Cerebellar nuclear complex (tissue), 1 donor: ENCODE measurements at regions not wholly inside any gene's neighbourhood (a gene's known extent, or its start where the extent isn't known, plus 50 kb on each side); places are given as distances from the start of the nearest gene placed in this dataset.
"Not testable (repeated sequence)": the region's sequence is repeated elsewhere in the genome, so short reads cannot be mapped to it uniquely, and the experiment has no call there.

Experiments used
- DNase-seq, 2 experiments: peaks; one replicate each; lab custom pipeline; 2025; lab: John Stamatoyannopoulos, UW

DNA sequence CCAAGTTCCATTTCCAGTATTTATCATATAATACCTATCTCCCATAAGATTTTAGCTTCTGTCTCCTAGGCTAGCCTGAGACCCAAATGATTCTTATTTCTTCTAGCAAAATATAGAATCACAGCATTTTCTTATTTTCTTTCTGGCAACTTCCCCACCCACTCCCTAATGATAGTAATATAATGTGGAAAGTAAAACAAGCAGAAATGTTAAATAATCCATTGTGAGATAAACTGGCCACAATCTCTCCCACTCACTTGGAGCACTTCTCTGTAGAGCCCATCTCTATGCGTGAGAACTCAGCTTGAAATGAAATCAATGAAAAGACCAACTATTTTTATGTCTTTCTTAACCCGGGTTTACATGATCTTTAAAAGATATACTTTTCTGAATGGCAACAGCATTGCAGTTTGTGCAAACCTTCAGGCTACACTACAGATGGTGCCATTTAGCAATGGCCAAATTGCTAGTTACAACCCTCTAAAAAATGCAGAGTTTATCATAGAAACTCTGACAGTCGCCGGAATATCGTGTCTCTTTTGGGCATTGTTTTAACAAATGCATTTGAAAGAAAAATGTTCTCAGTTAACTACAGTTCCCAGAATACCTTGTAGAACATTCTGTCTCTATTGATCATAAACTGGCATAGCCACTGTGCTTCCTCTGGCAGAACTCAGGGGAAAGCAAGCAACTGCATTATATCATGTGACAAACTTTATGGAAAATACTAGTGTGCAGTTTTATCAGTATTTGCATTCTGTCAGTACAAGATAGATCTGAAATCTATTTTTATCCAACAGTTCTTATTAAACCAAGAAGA lies 1407.4 kb upstream of the ZEB2 start:
- no peak for DNase-seq

DNA sequence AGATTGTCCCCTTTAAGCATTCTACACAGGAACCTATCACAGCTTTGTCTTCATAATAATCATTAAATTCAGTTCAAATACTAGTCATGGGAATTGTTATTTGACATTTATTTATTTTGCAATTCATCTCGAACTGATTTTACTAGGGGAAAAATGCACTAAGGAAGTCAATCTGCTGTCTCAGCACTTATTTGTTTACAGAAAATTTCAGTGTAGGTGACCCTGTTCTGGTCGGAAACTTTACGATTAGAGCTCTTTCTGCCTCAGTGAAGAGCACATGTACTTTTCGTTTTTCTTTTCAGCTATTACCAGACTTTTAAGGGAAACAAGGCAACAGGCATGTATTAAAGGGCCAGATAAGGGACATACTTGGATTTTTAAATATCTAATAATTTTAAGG lies 1405.7 kb upstream of the ZEB2 start:
- DNase-seq: no peak

DNA sequence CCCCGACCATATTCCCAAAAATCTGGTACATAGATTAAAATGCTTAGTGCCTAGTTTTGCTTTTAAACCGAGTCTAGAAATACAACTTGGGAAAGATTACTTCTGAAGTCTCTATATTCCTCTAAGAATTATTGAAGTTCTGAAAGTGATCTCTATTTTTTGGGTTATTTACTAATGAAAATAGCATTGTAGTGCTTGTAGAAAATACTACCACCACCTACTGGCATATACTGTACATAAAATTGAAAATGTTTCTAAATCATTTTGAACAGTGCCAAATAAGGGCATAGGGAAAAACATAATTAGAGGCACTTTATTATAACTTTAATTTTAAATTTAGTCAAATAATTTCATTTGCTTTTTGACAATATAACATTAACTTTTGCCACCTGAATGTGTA lies 1399.6 kb upstream of the ZEB2 start:
- no peak for DNase-seq

DNA sequence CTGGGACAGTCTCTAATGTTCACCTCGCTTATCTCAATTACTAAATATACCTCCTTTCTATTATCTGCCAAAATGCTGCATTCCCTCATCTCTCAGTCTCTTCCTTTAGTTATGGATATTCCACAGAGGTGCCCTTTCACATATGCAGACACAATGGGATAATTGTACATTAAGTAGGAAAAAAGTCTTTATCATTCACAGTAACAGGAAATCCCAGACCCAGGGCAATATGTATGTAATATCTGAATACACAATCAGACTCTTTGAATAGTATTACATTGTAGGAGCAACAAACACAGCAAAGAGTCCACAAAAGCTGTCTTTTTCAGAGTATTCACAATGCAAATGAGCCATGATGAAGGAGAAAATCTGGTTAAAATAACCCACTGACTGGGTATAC lies 1399.0 kb upstream of the ZEB2 start:
- DNase-seq: no peak

DNA sequence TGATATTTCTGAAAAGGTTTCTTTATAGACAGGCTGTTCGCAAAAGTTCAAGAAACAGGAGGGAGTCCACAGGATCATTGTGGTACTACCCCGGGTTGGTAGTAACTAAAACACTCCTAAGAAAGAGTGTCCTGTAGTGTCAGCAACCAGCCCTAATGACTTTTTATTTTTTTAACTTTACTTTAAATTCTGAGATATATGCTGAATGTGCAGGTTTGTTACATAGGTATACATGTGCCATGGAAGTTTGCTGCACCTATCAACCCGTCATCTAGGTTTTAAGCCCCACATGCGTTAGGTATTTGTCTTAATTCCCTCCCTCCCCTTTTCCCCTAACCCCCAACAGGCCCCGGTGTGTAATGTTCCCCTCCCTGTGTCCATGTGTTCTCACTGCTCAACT lies 1396.9 kb upstream of the ZEB2 start:
- no peak for DNase-seq

DNA sequence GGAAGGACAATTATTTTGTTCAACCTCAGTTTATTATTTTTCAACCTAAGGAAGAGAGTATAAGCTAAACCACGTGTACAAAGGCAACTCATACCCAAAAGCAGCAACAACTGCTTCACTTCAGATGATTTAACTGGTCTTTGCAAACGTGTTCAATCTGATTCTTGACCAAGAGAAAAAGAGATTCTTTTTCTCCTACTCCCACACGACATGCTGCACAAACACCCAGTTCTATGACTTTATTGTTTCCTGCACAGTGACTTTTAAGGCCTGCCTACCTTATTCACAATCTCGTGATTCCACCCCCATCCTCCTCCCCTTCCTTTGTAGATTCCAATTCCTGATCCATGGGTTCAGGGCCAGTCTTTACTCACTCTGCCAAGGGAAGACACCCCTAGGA lies 1394.8 kb upstream of the ZEB2 start:
- DNase-seq: no peak

DNA sequence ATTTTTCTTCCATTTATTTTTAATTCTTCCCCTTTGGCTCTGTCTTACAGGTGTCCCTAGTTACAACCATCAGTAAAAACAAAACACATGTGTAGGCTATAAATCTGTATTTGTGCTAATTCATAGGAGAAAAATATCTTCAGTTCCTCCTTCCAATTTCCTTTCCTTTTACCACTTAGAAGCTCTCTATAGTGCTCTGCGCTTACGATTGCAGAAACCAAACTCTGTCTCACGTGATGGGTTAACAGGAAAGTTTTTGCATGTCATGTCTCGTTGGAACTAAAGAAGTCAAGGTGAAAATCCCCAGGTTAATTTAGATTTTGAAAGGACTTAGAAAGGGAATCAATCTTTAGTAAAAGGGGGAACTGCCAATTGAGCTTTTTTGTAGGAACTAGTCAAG lies 1390.5 kb upstream of the ZEB2 start:
- DNase-seq: no peak

DNA sequence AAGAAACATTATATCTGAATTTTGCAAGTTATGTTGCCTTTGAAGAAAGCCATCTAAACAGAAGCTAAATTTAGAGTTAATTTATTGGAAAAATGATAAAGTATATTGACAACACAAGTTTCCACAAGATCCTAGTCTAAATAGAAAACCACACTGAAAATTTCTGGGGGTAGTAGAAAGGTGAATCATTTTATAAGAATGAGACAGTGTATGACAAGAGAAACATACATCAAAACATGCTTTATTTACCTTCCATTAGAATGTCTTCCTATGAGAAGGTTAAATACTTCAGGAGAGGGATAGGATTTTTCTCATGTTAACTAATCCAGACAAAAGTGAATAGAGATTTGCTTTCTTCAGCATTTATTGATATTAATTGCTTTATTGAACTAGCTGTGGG lies 1389.8 kb upstream of the ZEB2 start:
- DNase-seq: no peak

DNA sequence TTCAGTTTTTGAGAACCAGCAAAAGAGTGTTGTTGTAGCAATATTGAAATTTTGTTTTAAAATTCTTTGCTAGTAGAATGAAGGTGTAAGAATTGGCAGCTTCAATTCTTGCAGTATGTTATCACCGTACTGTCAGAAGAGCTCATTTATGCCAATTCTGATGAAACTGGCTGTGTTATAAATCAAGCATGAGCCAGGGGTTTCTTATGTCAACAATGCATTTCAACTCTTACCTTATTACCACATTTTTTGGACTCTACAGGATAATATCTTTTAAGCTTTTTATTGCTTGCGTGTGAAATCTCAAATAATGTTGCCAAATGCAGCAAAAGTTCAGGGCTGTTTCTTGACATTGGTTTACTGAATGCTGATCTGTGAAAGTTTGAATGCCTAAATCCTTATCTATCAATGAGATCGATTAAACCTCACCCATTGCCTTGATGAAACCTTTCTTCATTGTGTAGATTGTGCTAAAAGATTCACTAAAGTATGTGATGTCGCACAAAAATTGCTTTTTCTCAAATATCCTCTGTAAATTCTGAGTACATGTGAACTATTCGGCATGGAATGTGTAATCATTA lies 1389.3 kb upstream of the ZEB2 start:
- no peak for DNase-seq

DNA sequence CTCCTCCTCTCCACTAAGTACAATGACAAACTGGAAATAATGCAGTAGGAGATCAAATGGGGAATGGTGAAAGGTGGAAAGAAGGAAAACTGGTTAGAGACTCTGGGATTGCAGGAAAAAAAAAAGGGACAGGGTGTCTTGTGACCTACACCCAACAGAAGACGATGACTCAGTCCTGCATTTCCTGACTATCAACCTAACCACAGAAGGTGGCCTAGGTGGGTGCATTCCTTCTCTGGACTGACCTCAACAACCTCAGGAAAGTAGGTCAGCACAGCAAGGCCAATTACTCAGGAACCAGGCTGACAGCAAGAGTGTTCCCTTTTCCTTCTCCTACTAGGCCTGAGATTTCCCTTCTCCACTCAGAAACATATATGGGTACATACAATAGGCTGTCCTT lies 1386.4 kb upstream of the ZEB2 start:
- no peak for DNase-seq

DNA sequence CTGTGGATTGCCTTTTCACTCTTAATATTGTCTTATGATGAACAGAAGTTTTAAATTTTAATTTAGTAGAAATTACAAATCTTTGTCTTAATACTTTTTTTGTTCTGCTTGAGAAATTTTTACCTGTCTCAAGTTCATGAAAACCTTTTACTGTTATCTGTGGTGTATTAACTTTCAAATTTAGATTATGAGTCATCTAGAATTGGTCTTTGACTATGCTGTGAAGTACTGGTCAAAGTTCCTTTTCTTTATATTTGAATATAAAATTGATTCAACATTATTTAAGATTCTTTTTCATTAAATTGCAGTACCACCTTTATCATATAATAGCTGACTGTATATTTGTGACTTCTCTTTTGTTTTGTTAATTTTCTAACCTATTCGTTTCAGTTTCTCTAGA lies 1385.5 kb upstream of the ZEB2 start:
- no peak for DNase-seq

DNA sequence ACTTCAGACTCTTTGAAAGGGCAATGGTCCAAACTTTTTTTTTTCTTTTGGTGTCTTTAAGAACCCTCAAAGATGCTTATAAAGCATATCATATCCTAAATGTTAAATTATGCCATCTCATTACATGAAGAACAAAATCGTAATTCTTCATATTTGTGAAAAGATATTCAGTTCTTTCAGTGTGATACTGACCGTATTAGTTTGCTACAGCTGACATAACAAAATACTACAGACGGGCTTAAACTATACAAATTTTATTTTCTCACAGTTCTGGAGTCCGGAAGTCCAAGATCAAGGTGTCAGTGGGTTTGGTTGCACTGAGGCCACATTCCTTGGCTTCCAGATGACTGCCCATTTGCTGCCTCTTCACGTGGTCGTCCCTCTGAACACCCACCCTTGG lies 1377.2 kb upstream of the ZEB2 start:
- no peak for DNase-seq

DNA sequence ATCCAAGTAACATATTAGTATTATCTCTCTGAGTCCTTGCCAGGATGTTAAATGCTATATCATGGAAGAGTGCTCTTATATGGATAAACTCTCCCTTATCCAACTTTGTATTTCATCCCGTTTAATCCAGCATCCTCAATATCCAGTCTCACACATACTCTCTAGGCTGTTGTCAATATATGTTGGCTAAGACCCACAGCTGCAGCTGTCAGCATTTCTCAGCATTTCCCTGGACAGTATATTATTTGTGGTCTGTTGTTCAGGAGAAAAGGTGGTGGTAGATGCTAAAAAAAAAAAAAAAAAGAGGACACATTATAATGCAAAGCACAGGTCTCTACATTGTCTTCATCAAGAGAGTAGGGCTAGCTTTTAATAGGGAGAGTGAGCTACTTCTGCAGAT lies 1368.0 kb upstream of the ZEB2 start:
- no peak for DNase-seq

DNA sequence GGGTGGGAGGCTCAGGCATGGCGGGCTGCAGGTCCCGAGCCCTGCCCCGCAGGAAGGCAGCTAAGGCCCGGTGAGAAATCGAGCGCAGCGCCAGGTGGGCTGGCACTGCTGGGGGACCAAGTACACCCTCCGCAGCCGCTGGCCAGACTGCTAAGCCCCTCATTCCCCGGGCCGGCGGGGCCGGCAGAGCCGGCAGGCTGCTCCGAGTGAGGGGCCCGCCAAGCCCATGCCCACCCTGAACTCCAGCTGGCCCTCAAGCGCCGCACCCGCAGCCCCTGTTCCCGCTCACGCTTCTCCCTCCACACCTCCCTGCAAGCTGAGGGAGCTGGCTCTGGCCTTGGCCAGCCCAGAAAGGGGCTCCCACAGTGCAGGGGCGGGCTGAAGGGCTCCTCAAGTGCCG lies 1361.1 kb upstream of the ZEB2 start:
- not testable (repeated sequence) for DNase-seq

DNA sequence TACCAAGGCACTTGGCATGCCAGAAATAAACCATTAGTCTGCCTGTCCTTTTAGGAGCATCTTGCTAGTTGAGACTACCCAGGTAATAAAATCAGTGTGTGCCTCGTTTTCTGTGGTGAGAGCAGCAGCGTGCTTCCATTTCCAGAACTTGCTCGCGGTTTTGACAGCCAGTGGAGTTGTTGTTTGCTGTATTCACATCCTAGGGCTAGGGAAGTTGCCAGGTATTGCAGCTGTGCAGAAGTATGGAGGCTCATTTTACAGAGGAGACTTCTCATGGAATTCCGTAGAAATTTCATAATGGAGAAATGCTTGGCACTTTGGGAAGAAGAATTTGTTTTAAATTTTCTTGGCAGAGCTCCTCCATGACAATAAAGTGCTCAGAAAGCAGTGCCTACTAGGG lies 1355.1 kb upstream of the ZEB2 start:
- no peak for DNase-seq

DNA sequence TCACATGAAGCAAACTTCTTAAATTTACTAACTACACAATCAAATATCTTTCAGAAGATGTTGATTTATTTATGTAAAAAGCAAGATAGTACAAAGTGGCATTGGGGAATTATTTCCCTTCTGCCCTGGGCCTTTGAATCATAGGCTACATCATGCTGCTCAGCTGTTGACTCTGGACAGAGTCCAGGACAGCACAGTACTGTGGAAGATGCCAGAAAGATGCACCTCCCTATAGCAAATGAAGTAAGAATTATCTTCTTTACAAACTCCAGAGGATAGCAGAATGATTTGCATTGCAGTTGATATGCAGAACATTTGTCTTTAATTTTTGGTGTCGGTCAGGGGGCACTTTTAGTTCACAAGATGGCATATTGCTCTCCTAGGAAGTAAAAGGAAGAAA lies 1354.5 kb upstream of the ZEB2 start:
- DNase-seq: no peak

DNA sequence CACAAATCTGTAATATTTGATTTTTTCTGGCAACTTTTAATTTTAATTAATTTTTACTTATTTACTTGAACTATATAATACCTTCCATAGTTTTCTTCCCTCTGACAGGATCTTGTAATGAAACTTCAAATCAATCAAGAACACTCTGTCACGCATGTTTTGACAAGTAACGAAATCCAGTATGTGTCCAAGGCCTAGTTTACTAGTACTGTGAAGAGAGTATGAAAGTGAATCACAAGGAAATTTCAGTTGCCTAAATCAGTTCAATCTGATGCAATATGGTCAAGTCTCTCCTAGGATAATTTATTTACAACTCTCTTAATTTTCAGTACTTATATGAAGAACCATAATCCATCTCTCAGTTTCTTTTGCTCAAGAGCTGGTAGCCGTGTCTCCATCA lies 1344.6 kb upstream of the ZEB2 start:
- DNase-seq: no peak

DNA sequence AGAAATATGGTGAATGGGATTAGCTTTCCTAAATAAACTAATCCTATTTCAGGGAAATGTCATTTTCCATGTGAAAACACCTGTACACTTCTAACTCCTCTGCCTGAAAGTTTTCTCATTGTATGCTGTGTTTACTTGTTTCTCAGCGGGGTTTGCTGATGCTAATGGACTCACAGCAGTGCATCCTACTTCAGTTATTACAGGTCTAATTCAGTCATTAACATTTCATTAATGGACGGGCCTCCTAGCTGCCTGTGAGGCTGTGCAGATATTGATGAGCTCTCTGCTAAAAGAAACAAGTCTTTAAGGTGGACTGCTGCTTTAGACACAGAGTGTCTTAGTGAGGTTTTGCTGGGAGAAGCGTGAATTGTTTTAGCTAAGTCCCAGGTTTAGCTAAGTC lies 1342.0 kb upstream of the ZEB2 start:
- no peak for DNase-seq

DNA sequence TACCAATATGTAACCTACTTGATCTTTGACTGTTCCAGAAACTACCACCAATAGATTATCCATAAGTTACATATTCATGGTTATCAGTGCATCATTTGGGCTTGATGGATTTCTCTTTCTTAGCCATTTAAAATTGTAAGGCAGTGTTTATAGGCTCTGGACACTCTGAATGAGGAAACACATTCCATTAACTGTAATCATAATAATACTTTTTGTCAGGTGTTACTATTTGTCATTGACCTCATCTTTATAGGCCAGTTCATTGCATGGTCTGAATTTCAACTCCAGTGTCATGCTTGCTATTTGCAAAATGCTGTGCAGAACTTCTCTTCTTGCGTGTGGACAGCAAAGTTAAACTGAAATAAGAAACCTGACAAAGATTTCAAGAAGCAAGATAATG lies 1340.2 kb upstream of the ZEB2 start:
- DNase-seq: no peak

DNA sequence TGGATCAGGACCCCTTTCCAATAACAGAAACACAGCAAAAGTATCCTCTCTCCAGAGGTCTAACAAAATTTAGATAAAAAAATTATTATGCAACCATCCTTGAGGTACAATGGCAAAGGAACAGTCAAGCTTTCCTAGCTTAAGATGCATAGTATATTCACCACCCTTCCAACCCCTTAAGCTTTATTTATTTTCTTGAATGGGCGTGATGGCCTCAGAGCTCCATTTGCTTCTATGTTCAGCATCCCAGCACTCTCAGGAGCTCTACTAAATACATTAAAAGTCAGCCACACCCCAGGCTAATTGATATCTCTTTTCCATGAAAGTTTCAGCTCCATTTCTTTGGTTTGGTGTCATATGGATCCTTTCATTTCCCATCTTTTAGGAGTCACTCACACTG lies 1335.2 kb upstream of the ZEB2 start:
- DNase-seq: no peak

DNA sequence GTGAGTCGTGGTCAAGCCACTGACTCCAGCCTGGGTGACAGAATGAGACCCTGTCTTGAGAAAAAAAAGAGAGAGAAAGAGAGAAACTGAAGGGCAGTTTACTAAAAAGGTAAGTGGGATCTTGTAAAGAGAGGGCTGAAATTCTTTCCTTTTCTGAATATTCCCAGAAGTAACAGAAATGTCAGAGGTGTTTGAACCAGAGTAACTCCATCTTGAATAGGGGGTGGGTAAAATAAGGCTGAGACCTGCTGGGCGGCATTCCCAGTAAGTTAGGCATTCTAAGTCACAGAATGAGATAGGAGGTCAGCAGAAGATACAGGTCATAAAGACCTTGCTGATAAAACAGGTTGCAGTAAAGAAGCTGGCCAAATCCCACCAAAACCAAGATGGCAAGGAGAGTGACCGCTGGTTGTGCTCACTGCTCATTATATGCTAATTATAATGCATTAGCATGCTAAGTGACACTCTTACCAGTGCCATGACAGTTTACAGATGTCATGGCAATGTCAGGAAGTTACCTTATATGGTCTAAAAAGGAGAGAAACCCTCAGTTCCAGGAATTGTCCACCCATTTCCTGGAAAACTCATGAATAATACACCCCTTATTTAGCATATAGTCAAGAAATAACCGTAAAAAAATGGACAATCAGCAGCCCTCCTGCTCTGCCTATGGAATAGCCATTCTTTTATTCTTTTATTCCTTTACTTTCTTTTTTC lies 1334.3 kb upstream of the ZEB2 start:
- no peak for DNase-seq

DNA sequence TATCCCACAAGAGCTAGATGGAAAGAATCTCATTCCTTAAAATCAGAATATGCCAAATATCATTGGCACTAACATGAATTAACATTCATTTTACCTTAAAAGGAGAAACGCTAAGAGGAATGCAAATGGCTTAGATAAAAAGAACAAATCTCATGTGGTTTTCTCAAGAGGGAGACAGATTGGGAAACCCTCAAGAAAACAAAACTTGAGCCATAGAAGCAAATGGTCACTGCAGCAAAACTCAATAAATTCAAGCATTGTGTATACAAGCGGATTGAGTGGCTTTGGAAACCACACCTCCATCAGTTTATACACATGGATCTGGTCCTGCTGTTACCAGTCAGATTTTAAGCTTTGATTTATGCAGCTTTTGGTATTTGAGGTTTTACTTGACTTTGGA lies 1331.8 kb upstream of the ZEB2 start:
- no peak for DNase-seq

DNA sequence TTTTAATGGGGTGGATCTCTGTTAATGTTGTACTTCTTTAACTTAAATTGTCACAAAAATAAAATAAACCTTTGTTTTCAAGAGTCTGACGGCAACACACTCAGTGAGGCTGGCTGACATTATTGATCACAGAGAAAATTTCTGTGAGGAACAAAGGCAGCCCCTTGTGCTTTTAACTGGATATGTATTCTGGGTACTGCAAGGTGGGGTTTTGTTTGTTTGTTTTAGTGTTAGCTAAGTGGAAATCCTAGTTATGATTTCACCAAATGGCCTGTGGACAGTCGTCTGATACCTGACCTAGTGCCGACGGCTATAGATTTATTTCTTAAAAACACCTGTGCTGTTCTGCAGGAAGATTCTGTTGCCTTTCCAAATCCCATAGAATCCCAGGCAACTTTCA lies 1329.5 kb upstream of the ZEB2 start:
- DNase-seq: no peak
